ENCODE measurements at regions not wholly inside any gene's neighbourhood (a gene's known extent, or its start where the extent isn't known, plus 50 kb on each side); places are given as distances from the start of the nearest gene placed in this dataset.

DNA sequence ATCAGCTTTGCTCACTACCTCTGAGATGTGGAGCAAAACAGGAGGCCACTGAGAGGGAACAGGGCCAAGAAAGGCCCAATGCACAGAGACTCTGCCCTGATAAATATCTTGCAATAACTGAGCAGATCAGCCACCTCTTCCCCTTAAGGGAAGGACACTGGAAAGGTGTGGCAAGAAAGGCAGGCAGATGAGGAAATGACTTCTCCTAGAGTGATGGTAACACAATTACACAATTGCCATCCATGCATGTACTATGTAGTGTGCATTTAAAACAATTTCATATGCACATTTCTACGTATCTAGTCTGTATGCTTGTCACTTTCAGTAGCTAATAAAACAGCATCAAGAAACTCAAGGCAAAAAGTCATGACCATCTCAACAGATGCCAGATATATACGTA lies 322.5 kb downstream of the DRD1 start:
- TF ChIP-seq, protein P1, sequence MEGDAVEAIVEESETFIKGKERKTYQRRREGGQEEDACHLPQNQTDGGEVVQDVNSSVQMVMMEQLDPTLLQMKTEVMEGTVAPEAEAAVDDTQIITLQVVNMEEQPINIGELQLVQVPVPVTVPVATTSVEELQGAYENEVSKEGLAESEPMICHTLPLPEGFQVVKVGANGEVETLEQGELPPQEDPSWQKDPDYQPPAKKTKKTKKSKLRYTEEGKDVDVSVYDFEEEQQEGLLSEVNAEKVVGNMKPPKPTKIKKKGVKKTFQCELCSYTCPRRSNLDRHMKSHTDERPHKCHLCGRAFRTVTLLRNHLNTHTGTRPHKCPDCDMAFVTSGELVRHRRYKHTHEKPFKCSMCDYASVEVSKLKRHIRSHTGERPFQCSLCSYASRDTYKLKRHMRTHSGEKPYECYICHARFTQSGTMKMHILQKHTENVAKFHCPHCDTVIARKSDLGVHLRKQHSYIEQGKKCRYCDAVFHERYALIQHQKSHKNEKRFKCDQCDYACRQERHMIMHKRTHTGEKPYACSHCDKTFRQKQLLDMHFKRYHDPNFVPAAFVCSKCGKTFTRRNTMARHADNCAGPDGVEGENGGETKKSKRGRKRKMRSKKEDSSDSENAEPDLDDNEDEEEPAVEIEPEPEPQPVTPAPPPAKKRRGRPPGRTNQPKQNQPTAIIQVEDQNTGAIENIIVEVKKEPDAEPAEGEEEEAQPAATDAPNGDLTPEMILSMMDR (conservative IDR thresholded peaks at IDR 0.05; ENCODE audit: low read depth, low read length), result no peak
- no peak overlapping the region for H3K4me3 ChIP-seq (ENCODE audit: low read length)
- no peak for DNase-seq (ENCODE audit: low read depth)

DNA sequence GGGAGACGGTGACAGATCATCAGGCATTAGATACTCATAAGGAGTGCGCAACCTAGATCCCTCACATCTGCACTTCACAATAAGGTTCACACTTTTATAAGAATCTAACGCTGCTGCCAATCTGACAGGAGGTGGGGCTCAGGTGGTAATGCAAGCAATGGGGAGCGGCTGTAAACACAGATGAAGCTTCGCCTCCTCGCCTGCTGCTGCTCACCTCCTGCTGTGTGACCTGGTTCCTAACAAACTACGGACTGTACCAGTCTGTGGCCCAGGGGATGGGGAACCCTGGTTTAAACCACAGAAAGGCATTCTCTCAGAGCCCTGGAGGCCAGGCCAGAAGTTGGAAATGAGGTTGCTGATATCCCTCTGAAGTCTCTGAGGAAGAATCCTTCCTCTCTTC lies 323.6 kb downstream of the DRD1 start:
- DNase-seq (ENCODE audit: low read depth), result no peak
- TF ChIP-seq, protein P1 (conservative IDR thresholded peaks at IDR 0.05; ENCODE audit: low read depth, low read length), result no peak

GRCh38 chr5:175118700-175119309 lies 325.2 kb downstream of the DRD1 start:
- TF ChIP-seq, protein P1 (conservative IDR thresholded peaks at IDR 0.05; ENCODE audit: low read depth, low read length), result no peak
- no peak for DNase-seq (ENCODE audit: low read depth)
- H3K4me3 ChIP-seq (ENCODE audit: low read length), result no peak overlapping the region

More for the DNA sequence above, 323.6 kb downstream of the DRD1 start:
- no peak overlapping the region for H3K4me3 ChIP-seq (ENCODE audit: low read length)

DNA sequence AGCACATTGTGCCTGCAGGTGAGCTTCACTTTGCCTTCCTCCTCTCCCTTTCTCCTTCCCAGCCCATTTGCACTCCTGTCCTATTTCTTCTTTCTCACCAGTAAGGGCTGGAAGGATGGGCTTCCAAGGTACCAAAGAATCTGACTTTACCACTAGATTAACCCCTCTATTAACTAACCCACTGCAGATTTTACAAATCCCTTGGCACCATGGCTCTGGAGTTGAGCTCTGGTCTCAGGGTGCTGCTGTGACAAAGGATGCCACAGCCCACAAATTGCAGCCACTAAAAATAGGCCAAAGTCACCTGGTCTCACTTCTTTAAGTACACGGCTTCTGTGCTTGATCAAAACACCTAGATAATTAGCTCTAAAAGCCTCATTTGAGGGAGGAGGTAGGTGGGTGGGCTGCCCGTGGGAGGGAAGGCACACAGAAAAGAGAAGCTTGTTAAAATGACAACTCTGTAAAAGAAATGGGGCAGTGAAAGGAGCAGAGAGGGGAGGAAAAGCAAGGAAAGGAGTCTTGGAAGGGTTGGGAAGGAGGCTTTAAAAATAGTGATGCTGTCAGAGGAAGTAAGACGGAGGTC lies 327.4 kb downstream of the DRD1 start:
- no peak overlapping the region for H3K4me3 ChIP-seq (ENCODE audit: low read length)
- TF ChIP-seq, protein P1 (conservative IDR thresholded peaks at IDR 0.05; ENCODE audit: low read depth, low read length), result no peak
- no peak for DNase-seq (ENCODE audit: low read depth)

DNA sequence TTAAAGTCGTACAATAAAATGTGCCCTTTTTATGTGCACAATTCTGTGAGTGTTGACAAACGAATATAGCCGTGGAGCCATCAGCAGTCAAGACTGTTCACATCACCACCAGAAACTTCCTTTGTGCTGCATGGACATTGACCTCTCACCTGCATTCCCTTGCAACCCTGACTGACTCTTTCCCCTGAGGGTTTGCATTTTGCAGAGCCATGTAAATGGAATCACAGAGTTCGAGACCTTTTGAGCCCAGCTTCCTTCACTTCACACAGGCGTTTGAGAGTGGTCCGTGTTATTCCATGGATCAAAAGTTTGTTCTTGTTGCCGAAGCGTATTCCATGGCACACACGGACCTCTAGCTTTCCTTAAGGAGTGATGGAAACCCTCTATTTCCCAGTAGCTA lies 328.2 kb downstream of the DRD1 start:
- TF ChIP-seq, protein P1 (conservative IDR thresholded peaks at IDR 0.05; ENCODE audit: low read depth, low read length), result no peak
- H3K4me3 ChIP-seq (ENCODE audit: low read length), result no peak overlapping the region
- DNase-seq (ENCODE audit: low read depth), result no peak

GRCh38 chr5:175113947-175114346 lies 330.0 kb downstream of the DRD1 start:
- TF ChIP-seq, protein P1 (conservative IDR thresholded peaks at IDR 0.05; ENCODE audit: low read depth, low read length), result no peak
- DNase-seq (ENCODE audit: low read depth), result no peak
- no peak overlapping the region for H3K4me3 ChIP-seq (ENCODE audit: low read length)
